ENCODE measurements at regions not wholly inside any gene's neighbourhood (a gene's known extent, or its start where the extent isn't known, plus 50 kb on each side); places are given as distances from the start of the nearest gene placed in this dataset.

GRCh38 chr4:53815281-53815680, 224.0 kb upstream of the LNX1 start:
- no peak overlapping the region for H3K4me3 ChIP-seq (ENCODE audit: low read depth, low read length)
- no peak for TF ChIP-seq CTCF (IDR thresholded peaks at IDR 0.05; ENCODE audit: borderline replicate concordance, insufficient read depth, low read depth, low read length)

GRCh38 chr4:53813998-53814397, 222.7 kb upstream of the LNX1 start:
- TF ChIP-seq CTCF (IDR thresholded peaks at IDR 0.05; ENCODE audit: borderline replicate concordance, insufficient read depth, low read depth, low read length) = no peak
- no peak overlapping the region for H3K4me3 ChIP-seq (ENCODE audit: low read depth, low read length)

GRCh38 chr4:53810643-53811042, 219.4 kb upstream of the LNX1 start:
- TF ChIP-seq CTCF (IDR thresholded peaks at IDR 0.05; ENCODE audit: borderline replicate concordance, insufficient read depth, low read depth, low read length) = no peak
- no peak overlapping the region for H3K4me3 ChIP-seq (ENCODE audit: low read depth, low read length)

GRCh38 chr4:53809816-53810215, 218.5 kb upstream of the LNX1 start:
- no peak overlapping the region for H3K4me3 ChIP-seq (ENCODE audit: low read depth, low read length)
- TF ChIP-seq CTCF (IDR thresholded peaks at IDR 0.05; ENCODE audit: borderline replicate concordance, insufficient read depth, low read depth, low read length) = no peak

GRCh38 chr4:53805291-53805690, 214.0 kb upstream of the LNX1 start:
- no peak for TF ChIP-seq CTCF (IDR thresholded peaks at IDR 0.05; ENCODE audit: borderline replicate concordance, insufficient read depth, low read depth, low read length)
- no peak overlapping the region for H3K4me3 ChIP-seq (ENCODE audit: low read depth, low read length)

- no peak overlapping the region for H3K4me3 ChIP-seq (ENCODE audit: low read depth, low read length)
- TF ChIP-seq CTCF (IDR thresholded peaks at IDR 0.05; ENCODE audit: borderline replicate concordance, insufficient read depth, low read depth, low read length) = peak; percentile 72
Measured at GRCh38 chr4:53804719-53805118, 213.4 kb upstream of the LNX1 start.

- H3K4me3 ChIP-seq (ENCODE audit: low read depth, low read length) = no peak overlapping the region
- TF ChIP-seq CTCF (IDR thresholded peaks at IDR 0.05; ENCODE audit: borderline replicate concordance, insufficient read depth, low read depth, low read length) = no peak
Measured at GRCh38 chr4:53802500-53802899, 211.2 kb upstream of the LNX1 start.
